Progenitor cell of endocrine pancreas (in vitro differentiated cells): ENCODE measurements at regions not wholly inside any gene's neighbourhood (a gene's known extent, or its start where the extent isn't known, plus 50 kb on each side); places are given as distances from the start of the nearest gene placed in this dataset.

ENCODE experiments used
- DNase-seq: peaks from one replicate; pipeline ENCODE4 v3.0.0; 2021; ENCODE audit warnings: low spot score; ENCODE audit not compliant: unreplicated experiment
- H3K27ac Mint-ChIP-seq: 2 replicates; pipeline ENCODE4 v1.8.0; 2021; ENCODE audit warnings: mild to moderate bottlenecking, moderate library complexity, mixed read lengths
- H3K27me3 Mint-ChIP-seq: 2 replicates; pipeline ENCODE4 v1.8.0; 2021; ENCODE audit warnings: mixed read lengths
- H3K36me3 Mint-ChIP-seq: 2 replicates; pipeline ENCODE4 v1.8.0; 2022; ENCODE audit warnings: mixed read lengths; ENCODE audit not compliant: insufficient read depth
- H3K4me1 Mint-ChIP-seq: 2 replicates; pipeline ENCODE4 v1.8.0; 2021; ENCODE audit warnings: low read depth, mixed read lengths
- H3K4me3 Mint-ChIP-seq: 2 replicates; pipeline ENCODE4 v1.8.0; 2021; ENCODE audit warnings: low read depth, mild to moderate bottlenecking, moderate library complexity, mixed read lengths
- H3K9me3 Mint-ChIP-seq: 2 replicates; pipeline ENCODE4 v1.8.0; 2021; ENCODE audit warnings: low read depth, mixed read lengths
- CTCF ChIP-seq: fragments of 200-600 bp; sonication (generic); IDR thresholded peaks from one replicate; pipeline ENCODE4 v1.5.0; 2021; ENCODE audit warnings: antibody characterized with exemption, mild to moderate bottlenecking; ENCODE audit not compliant: unreplicated experiment

DNA sequence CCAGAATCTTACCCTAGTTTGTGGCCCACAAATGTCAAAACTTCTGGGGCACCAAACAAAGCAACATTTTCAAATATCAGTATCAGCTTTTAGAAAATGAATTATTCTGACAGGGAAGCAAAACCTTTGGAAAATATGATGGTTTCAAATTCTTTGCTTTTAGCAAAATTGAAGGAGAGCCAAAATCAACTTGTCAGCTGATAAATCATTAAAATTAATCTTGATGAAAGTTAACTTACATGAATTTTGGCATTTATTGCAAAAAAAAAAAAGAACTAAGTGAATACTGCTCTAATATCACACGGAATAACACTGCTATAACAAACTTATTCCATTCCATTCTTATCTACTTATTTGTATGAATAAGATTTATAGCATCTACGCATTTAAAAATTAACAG lies 158.1 kb upstream of the TARS1 start:
- no peaks in the 10 kb centered on the region for H3K36me3 Mint-ChIP-seq
- no peak overlapping the region for H3K4me3 Mint-ChIP-seq
- no peaks in the 10 kb centered on the region for H3K27me3 Mint-ChIP-seq
- H3K4me1 Mint-ChIP-seq = no peaks in the 10 kb centered on the region
- H3K9me3 Mint-ChIP-seq = no peaks in the 10 kb centered on the region
- TF ChIP-seq CTCF = no peak
- H3K27ac Mint-ChIP-seq = no peak overlapping the region
- DNase-seq = no peak

- H3K27ac Mint-ChIP-seq = no peak overlapping the region
- no peak for TF ChIP-seq CTCF
- H3K9me3 Mint-ChIP-seq = no peaks in the 10 kb centered on the region
- no peaks in the 10 kb centered on the region for H3K4me1 Mint-ChIP-seq
- H3K36me3 Mint-ChIP-seq = no peaks in the 10 kb centered on the region
- no peak overlapping the region for H3K4me3 Mint-ChIP-seq
- H3K27me3 Mint-ChIP-seq = no peaks in the 10 kb centered on the region
- DNase-seq = no peak
Observed at GRCh38 chr5:33283243-33283642, 157.5 kb upstream of the TARS1 start.

GRCh38 chr5:33284681-33285080 lies 156.1 kb upstream of the TARS1 start:
- no peaks in the 10 kb centered on the region for H3K27me3 Mint-ChIP-seq
- no peak for TF ChIP-seq CTCF
- H3K4me1 Mint-ChIP-seq = no peaks in the 10 kb centered on the region
- no peak overlapping the region for H3K27ac Mint-ChIP-seq
- H3K4me3 Mint-ChIP-seq = no peak overlapping the region
- DNase-seq = no peak
- no peaks in the 10 kb centered on the region for H3K9me3 Mint-ChIP-seq
- H3K36me3 Mint-ChIP-seq = no peaks in the 10 kb centered on the region

DNA sequence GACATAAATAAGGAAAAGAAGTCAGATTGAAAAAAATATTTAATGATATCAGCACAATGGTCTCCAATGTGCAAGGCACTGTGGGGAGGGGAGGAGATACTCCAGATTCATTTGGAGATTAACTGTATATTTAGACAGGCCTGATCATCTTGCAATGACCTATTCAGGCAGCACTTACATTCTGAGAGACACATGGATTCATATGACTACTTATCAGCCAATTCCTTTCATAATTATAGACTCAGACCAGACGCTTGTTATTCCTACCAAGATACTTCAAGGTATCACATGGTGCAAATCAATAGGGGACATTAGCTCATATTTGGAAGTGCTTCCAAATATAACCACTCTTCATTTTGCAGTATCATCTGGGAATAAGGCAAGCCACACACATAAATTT lies 153.5 kb upstream of the TARS1 start:
- no peak overlapping the region for H3K4me3 Mint-ChIP-seq
- TF ChIP-seq CTCF = no peak
- H3K27ac Mint-ChIP-seq = no peak overlapping the region
- H3K36me3 Mint-ChIP-seq = no peaks in the 10 kb centered on the region
- no peaks in the 10 kb centered on the region for H3K9me3 Mint-ChIP-seq
- H3K4me1 Mint-ChIP-seq = no peaks in the 10 kb centered on the region
- DNase-seq = no peak
- no peaks in the 10 kb centered on the region for H3K27me3 Mint-ChIP-seq

DNA sequence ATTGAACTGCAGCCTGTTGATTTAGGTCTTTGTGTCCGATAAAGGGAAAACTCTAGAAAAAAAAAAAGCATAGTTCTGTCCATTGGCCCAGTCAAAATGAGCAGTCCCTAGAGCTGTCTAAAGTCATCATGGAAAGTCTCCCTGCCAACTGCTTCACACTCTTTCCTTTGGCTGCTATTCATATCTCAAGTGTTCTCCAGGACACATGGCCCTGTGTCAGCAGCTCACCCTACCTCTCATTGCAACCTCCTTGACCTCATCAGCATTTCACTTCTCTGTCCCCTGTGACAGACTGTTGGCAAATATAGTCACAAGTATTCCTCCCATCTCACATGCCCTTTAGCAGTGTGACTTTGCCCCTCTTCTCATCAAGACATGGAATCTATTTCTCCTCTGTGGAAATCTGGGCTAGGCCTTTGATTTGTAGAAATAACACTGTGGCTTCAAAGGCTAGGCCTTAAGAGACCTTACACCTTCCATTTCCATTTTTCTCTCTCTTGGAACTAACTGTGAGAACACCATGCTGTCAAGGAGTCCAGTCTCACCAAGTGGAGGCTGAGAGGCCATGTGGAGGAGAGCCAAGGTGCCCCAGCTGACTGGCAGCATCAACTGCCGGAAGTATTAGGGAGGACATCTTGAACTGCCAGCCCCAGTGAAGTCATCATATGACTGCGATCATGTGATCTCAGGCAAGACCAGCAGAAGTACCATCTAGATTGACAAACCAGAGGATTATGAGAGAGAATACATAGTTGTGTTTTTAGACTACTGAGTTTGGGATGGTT lies 149.4 kb upstream of the TARS1 start:
- TF ChIP-seq CTCF = no peak
- no peaks in the 10 kb centered on the region for H3K9me3 Mint-ChIP-seq
- H3K36me3 Mint-ChIP-seq = no peaks in the 10 kb centered on the region
- no peak for DNase-seq
- no peaks in the 10 kb centered on the region for H3K27me3 Mint-ChIP-seq
- no peak overlapping the region for H3K4me3 Mint-ChIP-seq
- H3K4me1 Mint-ChIP-seq = no peaks in the 10 kb centered on the region
- H3K27ac Mint-ChIP-seq = no peak overlapping the region
